ENCODE measurements at regions not wholly inside any gene's neighbourhood (a gene's known extent, or its start where the extent isn't known, plus 50 kb on each side); places are given as distances from the start of the nearest gene placed in this dataset.
"Not testable (repeated sequence)": the region's sequence is repeated elsewhere in the genome, so short reads cannot be mapped to it uniquely, and the experiment has no call there.

DNA sequence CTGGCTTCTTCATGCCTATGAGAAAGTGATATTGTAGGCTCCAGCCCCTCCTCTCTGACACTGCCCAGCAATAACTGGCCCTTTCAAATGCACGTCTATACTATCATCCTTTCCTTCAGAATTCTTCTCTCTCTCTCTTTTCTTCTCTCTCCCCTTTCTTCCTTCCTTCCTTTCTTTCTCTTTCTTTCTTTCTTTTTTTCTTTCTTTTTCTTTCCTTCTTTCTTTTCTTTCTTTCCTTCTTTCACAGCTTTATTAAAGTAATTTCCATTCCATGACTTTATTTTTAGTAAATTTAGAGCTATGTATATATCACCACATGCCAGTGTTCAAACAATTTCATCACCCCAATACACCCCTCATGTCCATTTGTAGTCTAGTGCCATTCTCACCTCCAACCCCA is 302.1 kb downstream of the RPAP3 start:
- no peaks in the 10 kb centered on the region for H3K36me3 Mint-ChIP-seq (ENCODE audit: low read depth)
- H3K9me3 Mint-ChIP-seq, result peaks cover 11% of the 10 kb centered on the region
- Histone ChIP-seq H3K36me3 (ENCODE audit: control insufficient read depth, insufficient read depth, low read length) (no peaks in the 10 kb centered on the region), H3K4me3 (ENCODE audit: low read length) (no peak overlapping the region), H3K9me3 (ENCODE audit: control insufficient read depth, low read length) (peaks cover 9% of the 10 kb centered on the region), H3K9ac (ENCODE audit: extremely low read depth, low read length, poor library complexity, severe bottlenecking) (no peak overlapping the region), H3K4me1 (ENCODE audit: control insufficient read depth, insufficient read depth, low read length) (no peaks in the 10 kb centered on the region), H3K27ac (ENCODE audit: low read depth, low read length) (no peak overlapping the region), H3K27me3 (ENCODE audit: control insufficient read depth, insufficient read depth, low read length, poor library complexity, severe bottlenecking) (no peaks in the 10 kb centered on the region)
- TF ChIP-seq, protein P1, sequence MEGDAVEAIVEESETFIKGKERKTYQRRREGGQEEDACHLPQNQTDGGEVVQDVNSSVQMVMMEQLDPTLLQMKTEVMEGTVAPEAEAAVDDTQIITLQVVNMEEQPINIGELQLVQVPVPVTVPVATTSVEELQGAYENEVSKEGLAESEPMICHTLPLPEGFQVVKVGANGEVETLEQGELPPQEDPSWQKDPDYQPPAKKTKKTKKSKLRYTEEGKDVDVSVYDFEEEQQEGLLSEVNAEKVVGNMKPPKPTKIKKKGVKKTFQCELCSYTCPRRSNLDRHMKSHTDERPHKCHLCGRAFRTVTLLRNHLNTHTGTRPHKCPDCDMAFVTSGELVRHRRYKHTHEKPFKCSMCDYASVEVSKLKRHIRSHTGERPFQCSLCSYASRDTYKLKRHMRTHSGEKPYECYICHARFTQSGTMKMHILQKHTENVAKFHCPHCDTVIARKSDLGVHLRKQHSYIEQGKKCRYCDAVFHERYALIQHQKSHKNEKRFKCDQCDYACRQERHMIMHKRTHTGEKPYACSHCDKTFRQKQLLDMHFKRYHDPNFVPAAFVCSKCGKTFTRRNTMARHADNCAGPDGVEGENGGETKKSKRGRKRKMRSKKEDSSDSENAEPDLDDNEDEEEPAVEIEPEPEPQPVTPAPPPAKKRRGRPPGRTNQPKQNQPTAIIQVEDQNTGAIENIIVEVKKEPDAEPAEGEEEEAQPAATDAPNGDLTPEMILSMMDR (conservative IDR thresholded peaks at IDR 0.05), result no peak
- no peak overlapping the region for H3K27ac Mint-ChIP-seq
- no peak for DNase-seq
- H3K27me3 Mint-ChIP-seq (ENCODE audit: insufficient read depth), result peaks cover 2% of the 10 kb centered on the region
- H3K4me3 Mint-ChIP-seq, result no peak overlapping the region
- 86 to 92% methylated on average over 1 of the region's 1 CpG for WGBS, 2 experiments (ENCODE audit: insufficient coverage in 1 of 2, insufficient read length in 1 of 2)
- no peaks in the 10 kb centered on the region for H3K4me1 Mint-ChIP-seq

DNA sequence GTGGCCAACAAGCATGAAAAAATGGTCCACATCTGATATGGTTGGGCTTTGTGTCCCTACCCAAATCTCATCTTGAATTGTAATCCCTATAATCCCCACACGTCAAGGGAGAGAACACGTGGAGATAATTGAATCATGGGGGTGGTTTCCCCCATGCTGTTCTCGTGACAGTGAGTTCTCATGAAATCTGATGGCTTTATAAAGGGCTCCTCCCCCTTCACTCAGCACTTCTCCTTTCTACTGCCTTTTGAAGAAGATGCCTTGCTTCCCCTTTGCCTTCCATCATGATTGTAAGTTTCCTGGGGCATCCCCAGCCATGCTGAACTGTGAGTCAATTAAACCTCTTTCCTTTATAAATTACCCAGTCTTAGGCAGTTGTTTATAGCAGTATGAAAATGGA is 304.6 kb downstream of the RPAP3 start:
- peaks cover 33% of the 10 kb centered on the region for H3K9me3 Mint-ChIP-seq
- not testable (repeated sequence) for H3K27ac ChIP-seq (ENCODE audit: low read depth, low read length); H3K27me3 ChIP-seq (ENCODE audit: control insufficient read depth, insufficient read depth, low read length, poor library complexity, severe bottlenecking); H3K4me1 Mint-ChIP-seq; H3K36me3 ChIP-seq (ENCODE audit: control insufficient read depth, insufficient read depth, low read length); H3K27ac Mint-ChIP-seq; H3K4me1 ChIP-seq (ENCODE audit: control insufficient read depth, insufficient read depth, low read length); H3K4me3 ChIP-seq (ENCODE audit: low read length); H3K4me3 Mint-ChIP-seq; H3K9ac ChIP-seq (ENCODE audit: extremely low read depth, low read length, poor library complexity, severe bottlenecking); DNase-seq; H3K27me3 Mint-ChIP-seq (ENCODE audit: insufficient read depth); H3K36me3 Mint-ChIP-seq (ENCODE audit: low read depth)
- H3K9me3 ChIP-seq (ENCODE audit: control insufficient read depth, low read length), result peaks cover 29% of the 10 kb centered on the region
- 54% methylated on average over 3 of the region's 3 CpGs; no CpG with 5 or more reads in 1 of the 2 experiments for WGBS, 2 experiments (ENCODE audit: insufficient coverage in 1 of 2, insufficient read length in 1 of 2)

DNA sequence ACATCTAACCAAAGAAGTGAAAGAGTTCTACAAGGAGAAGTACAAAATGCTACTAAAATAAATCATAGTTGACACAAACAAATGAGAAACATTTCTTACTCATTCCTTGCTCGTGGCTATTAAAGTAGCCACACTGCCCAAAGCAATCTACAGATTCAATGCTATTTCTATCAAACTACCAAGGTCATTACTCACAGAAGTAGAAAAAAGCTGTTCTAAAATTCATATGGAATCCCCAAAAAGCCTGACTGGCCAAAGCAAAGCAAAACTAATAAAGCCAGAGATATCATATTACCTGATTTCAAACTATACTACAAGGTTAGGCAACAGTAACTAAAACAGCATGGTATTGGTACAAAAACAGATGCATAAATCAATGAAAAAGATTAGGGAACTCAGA is 305.6 kb downstream of the RPAP3 start:
- 89 to 94% methylated on average over 1 of the region's 1 CpG for WGBS, 2 experiments (ENCODE audit: insufficient coverage in 1 of 2, insufficient read length in 1 of 2)
- Histone ChIP-seq H3K4me1 (ENCODE audit: control insufficient read depth, insufficient read depth, low read length) (no peaks in the 10 kb centered on the region), H3K4me3 (ENCODE audit: low read length) (no peak overlapping the region), H3K36me3 (ENCODE audit: control insufficient read depth, insufficient read depth, low read length) (no peaks in the 10 kb centered on the region), H3K27ac (ENCODE audit: low read depth, low read length) (no peak overlapping the region), H3K9ac (ENCODE audit: extremely low read depth, low read length, poor library complexity, severe bottlenecking) (no peak overlapping the region), H3K27me3 (ENCODE audit: control insufficient read depth, insufficient read depth, low read length, poor library complexity, severe bottlenecking) (no peaks in the 10 kb centered on the region), H3K9me3 (ENCODE audit: control insufficient read depth, low read length) (peaks cover 29% of the 10 kb centered on the region)
- no peak overlapping the region for H3K27ac Mint-ChIP-seq
- H3K36me3 Mint-ChIP-seq (ENCODE audit: low read depth), result no peaks in the 10 kb centered on the region
- TF ChIP-seq, protein P1 (conservative IDR thresholded peaks at IDR 0.05), result no peak
- peaks cover 4% of the 10 kb centered on the region for H3K4me1 Mint-ChIP-seq
- no peak overlapping the region for H3K4me3 Mint-ChIP-seq
- H3K9me3 Mint-ChIP-seq, result peaks cover 33% of the 10 kb centered on the region
- peaks cover 2% of the 10 kb centered on the region for H3K27me3 Mint-ChIP-seq (ENCODE audit: insufficient read depth)
- DNase-seq, result no peak

DNA sequence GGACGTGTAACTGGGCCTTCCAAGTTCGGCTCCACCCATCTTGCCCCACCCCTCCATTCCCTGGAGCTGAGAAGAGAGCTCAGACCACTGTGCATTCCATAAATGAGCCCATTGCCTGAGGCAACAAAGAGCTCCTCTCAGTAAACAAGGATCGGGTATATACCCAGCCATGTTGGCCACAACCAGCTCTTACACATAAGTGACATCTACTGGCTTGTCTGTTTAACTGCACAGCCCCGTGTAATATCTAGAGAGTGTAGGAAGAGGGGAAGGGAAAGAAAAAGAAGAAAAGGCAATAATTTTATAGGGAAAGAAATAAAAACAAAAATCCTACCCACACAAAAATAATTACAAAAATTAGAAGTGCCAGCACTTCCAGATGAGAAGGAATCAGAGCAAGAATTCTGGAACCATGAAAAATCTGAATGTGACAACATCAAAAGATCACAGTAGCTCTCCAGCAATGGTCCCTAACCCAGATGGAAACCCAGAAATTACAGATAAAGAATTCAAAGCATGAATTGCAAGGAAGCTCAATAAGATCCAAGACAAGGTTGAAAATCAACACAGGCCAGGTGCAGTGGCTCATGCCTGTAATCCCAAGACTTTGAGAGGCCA is 308.1 kb downstream of the RPAP3 start:
- no peak overlapping the region for H3K27ac ChIP-seq (ENCODE audit: low read depth, low read length)
- 89 to 90% methylated on average over 2 to 3 of the region's 4 CpGs for WGBS, 2 experiments (ENCODE audit: insufficient coverage in 1 of 2, insufficient read length in 1 of 2)
- H3K4me1 ChIP-seq (ENCODE audit: control insufficient read depth, insufficient read depth, low read length), result no peaks in the 10 kb centered on the region
- H3K27me3 ChIP-seq (ENCODE audit: control insufficient read depth, insufficient read depth, low read length, poor library complexity, severe bottlenecking), result no peaks in the 10 kb centered on the region
- TF ChIP-seq, protein P1 (conservative IDR thresholded peaks at IDR 0.05), result peak; percentile 60
- Mint-ChIP-seq H3K27me3 (ENCODE audit: insufficient read depth) (no peaks in the 10 kb centered on the region), H3K27ac (no peak overlapping the region), H3K36me3 (ENCODE audit: low read depth) (no peaks in the 10 kb centered on the region), H3K4me1 (peaks cover 4% of the 10 kb centered on the region), H3K9me3 (peaks cover 33% of the 10 kb centered on the region), H3K4me3 (no peak overlapping the region)
- peak overlapping the region; percentile 72 for H3K4me3 ChIP-seq (ENCODE audit: low read length)
- no peak for DNase-seq
- peaks cover 29% of the 10 kb centered on the region for H3K9me3 ChIP-seq (ENCODE audit: control insufficient read depth, low read length)
- H3K9ac ChIP-seq (ENCODE audit: extremely low read depth, low read length, poor library complexity, severe bottlenecking), result no peak overlapping the region
- H3K36me3 ChIP-seq (ENCODE audit: control insufficient read depth, insufficient read depth, low read length), result no peaks in the 10 kb centered on the region

Data from endodermal cell (in vitro differentiated cells).